Neural progenitor cell (in vitro differentiated cells): ENCODE measurements at regions not wholly inside any gene's neighbourhood (a gene's known extent, or its start where the extent isn't known, plus 50 kb on each side); places are given as distances from the start of the nearest gene placed in this dataset.

Source experiments
- CTCF ChIP-seq: fragments of 200-600 bp; sonication (generic); IDR thresholded peaks from 2 replicates; pipeline ENCODE4 v1.5.1; 2017; ENCODE audit warnings: antibody characterized with exemption, mild to moderate bottlenecking
- EZH2 ChIP-seq: fragments of 200-600 bp; sonication (generic); IDR thresholded peaks from 2 replicates; pipeline ENCODE4 v1.6.1; 2017; ENCODE audit warnings: antibody characterized with exemption, mild to moderate bottlenecking, moderate library complexity
- EZH2phosphoT487 ChIP-seq: fragments of 200-600 bp; sonication (generic); IDR thresholded peaks from 2 replicates; pipeline ENCODE4 v1.6.1; 2017; ENCODE audit warnings: antibody characterized with exemption

GRCh38 chr16:65994291-65994690, 372.2 kb upstream of the CDH5 start:
- TF ChIP-seq CTCF (no peak), EZH2phosphoT487 (no peak), EZH2 (no peak)
